ENCODE measurements at regions not wholly inside any gene's neighbourhood (a gene's known extent, or its start where the extent isn't known, plus 50 kb on each side); places are given as distances from the start of the nearest gene placed in this dataset.

- Histone ChIP-seq H3K27me3 (ENCODE audit: insufficient read depth, low read length) (no peaks in the 10 kb centered on the region), H3K4me1 (ENCODE audit: insufficient read depth, low read length) (no peaks in the 10 kb centered on the region), H3K9me3 (ENCODE audit: insufficient read depth, low read depth, low read length) (no peaks in the 10 kb centered on the region), H3K36me3 (ENCODE audit: insufficient read depth, low read depth, low read length) (no peaks in the 10 kb centered on the region), H3K27ac (ENCODE audit: low read length) (no peak overlapping the region), H3K9ac (ENCODE audit: low read depth, low read length) (no peak overlapping the region), H3K4me3 (ENCODE audit: low read length) (no peak overlapping the region)
Measured at GRCh38 chr4:19117022-19117421, 1095.5 kb upstream of the LCORL start.

DNA sequence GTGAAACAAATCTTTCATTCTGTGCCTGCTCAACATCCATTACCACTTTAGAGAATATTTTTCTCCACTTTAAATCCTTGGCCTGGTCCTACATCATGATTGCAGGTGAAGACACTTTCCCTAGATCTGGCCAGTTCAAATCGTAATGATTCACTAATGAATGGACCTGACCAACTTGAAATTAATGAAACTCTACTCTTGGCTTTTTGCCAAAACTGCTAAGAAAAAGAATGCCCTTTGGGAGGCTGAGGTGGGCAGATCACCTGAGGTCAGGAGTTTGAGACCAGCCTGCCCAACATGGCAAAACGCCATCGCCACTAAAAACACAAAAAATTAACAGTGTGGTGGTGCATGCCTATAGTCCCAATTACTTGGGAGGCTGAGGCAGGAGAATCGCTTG is 1082.6 kb upstream of the LCORL start:
- Histone ChIP-seq H3K36me3 (ENCODE audit: insufficient read depth, low read depth, low read length) (no peaks in the 10 kb centered on the region), H3K4me1 (ENCODE audit: insufficient read depth, low read length) (no peaks in the 10 kb centered on the region), H3K27me3 (ENCODE audit: insufficient read depth, low read length) (no peaks in the 10 kb centered on the region), H3K9ac (ENCODE audit: low read depth, low read length) (no peak overlapping the region), H3K9me3 (ENCODE audit: insufficient read depth, low read depth, low read length) (no peaks in the 10 kb centered on the region), H3K27ac (ENCODE audit: low read length) (no peak overlapping the region), H3K4me3 (ENCODE audit: low read length) (no peak overlapping the region)

- Histone ChIP-seq H3K9ac (ENCODE audit: low read depth, low read length) (no peak overlapping the region), H3K27me3 (ENCODE audit: insufficient read depth, low read length) (no peaks in the 10 kb centered on the region), H3K9me3 (ENCODE audit: insufficient read depth, low read depth, low read length) (no peaks in the 10 kb centered on the region), H3K4me3 (ENCODE audit: low read length) (no peak overlapping the region; the same call in 1 of the 2 replicates), H3K27ac (ENCODE audit: low read length) (no peak overlapping the region), H3K4me1 (ENCODE audit: insufficient read depth, low read length) (peaks cover 10% of the 10 kb centered on the region; the same call in 1 of the 2 replicates), H3K36me3 (ENCODE audit: insufficient read depth, low read depth, low read length) (no peaks in the 10 kb centered on the region)
Measured at GRCh38 chr4:19095491-19096046, 1074.0 kb upstream of the LCORL start.

GRCh38 chr4:19093951-19094350 is 1072.4 kb upstream of the LCORL start:
- Histone ChIP-seq H3K27me3 (ENCODE audit: insufficient read depth, low read length) (no peaks in the 10 kb centered on the region), H3K27ac (ENCODE audit: low read length) (no peak overlapping the region), H3K9ac (ENCODE audit: low read depth, low read length) (no peak overlapping the region), H3K4me3 (ENCODE audit: low read length) (no peak overlapping the region), H3K4me1 (ENCODE audit: insufficient read depth, low read length) (peaks cover 10% of the 10 kb centered on the region; the same call in 1 of the 2 replicates), H3K9me3 (ENCODE audit: insufficient read depth, low read depth, low read length) (no peaks in the 10 kb centered on the region), H3K36me3 (ENCODE audit: insufficient read depth, low read depth, low read length) (no peaks in the 10 kb centered on the region)

- H3K9me3 ChIP-seq (ENCODE audit: insufficient read depth, low read depth, low read length) = no peaks in the 10 kb centered on the region
- no peak overlapping the region for H3K9ac ChIP-seq (ENCODE audit: low read depth, low read length)
Measured at GRCh38 chr4:19092797-19093196, 1071.2 kb upstream of the LCORL start.

GRCh38 chr4:19074036-19074435 is 1052.5 kb upstream of the LCORL start:
- Histone ChIP-seq H3K27ac (ENCODE audit: low read length) (no peak overlapping the region), H3K9ac (ENCODE audit: low read depth, low read length) (no peak overlapping the region)

More at GRCh38 chr4:19092797-19093196, 1071.2 kb upstream of the LCORL start:
- H3K36me3 ChIP-seq (ENCODE audit: insufficient read depth, low read depth, low read length) = no peaks in the 10 kb centered on the region
- H3K27ac ChIP-seq (ENCODE audit: low read length) = no peak overlapping the region
- H3K4me1 ChIP-seq (ENCODE audit: insufficient read depth, low read length) = peaks cover 10% of the 10 kb centered on the region; the same call in 1 of the 2 replicates
- H3K4me3 ChIP-seq (ENCODE audit: low read length) = no peak overlapping the region
- H3K27me3 ChIP-seq (ENCODE audit: insufficient read depth, low read length) = no peaks in the 10 kb centered on the region

DNA sequence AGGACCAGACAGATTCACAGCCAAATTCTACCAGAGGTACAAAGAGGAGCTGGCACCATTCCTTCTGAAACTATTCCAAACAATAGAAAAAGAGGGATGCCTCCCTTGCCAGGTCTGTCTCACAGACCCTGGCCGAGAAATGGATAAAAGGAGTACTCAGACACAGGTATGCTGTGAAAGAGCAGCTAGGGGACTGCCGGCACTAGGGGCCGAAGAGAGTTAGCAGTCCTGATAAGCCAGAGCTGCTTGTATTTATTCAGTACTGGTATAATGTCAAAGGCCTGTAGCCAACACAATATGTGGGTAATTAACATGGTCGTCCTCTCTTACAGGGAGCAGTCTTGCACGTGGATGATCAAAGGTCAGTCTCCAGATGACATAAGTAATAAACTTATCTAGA is 1042.1 kb upstream of the LCORL start:
- Histone ChIP-seq H3K4me1 (ENCODE audit: insufficient read depth, low read length) (no peaks in the 10 kb centered on the region), H3K4me3 (ENCODE audit: low read length) (no peak overlapping the region), H3K9me3 (ENCODE audit: insufficient read depth, low read depth, low read length) (peaks cover 18% of the 10 kb centered on the region), H3K27me3 (ENCODE audit: insufficient read depth, low read length) (no peaks in the 10 kb centered on the region), H3K36me3 (ENCODE audit: insufficient read depth, low read depth, low read length) (no peaks in the 10 kb centered on the region), H3K9ac (ENCODE audit: low read depth, low read length) (no peak overlapping the region), H3K27ac (ENCODE audit: low read length) (no peak overlapping the region)

More at GRCh38 chr4:19074036-19074435, 1052.5 kb upstream of the LCORL start:
- Histone ChIP-seq H3K9me3 (ENCODE audit: insufficient read depth, low read depth, low read length) (no peaks in the 10 kb centered on the region), H3K4me1 (ENCODE audit: insufficient read depth, low read length) (no peaks in the 10 kb centered on the region), H3K36me3 (ENCODE audit: insufficient read depth, low read depth, low read length) (no peaks in the 10 kb centered on the region), H3K27me3 (ENCODE audit: insufficient read depth, low read length) (no peaks in the 10 kb centered on the region), H3K4me3 (ENCODE audit: low read length) (no peak overlapping the region)

DNA sequence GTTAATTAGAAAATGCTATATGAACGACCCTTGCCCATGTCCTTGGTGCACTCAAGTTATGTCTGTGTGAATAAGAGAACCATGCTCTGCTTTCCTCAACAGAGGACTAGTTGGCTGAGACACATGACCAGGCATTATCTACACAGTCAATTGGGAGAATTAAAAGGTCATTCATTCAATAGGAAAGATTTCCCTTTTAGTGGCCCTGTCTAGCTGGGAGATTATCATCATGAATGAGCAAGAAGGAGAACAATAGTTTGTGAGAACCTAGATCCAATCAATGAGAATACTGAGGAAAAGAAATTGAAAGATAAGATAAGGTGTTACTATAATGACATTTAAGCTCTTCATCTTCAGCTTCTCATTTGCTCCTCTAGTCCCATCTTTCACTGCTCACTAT is 1033.4 kb upstream of the LCORL start:
- no peaks in the 10 kb centered on the region for H3K36me3 ChIP-seq (ENCODE audit: insufficient read depth, low read depth, low read length)
- H3K9ac ChIP-seq (ENCODE audit: low read depth, low read length) = no peak overlapping the region
- no peak overlapping the region for H3K27ac ChIP-seq (ENCODE audit: low read length)
- H3K4me1 ChIP-seq (ENCODE audit: insufficient read depth, low read length) = no peaks in the 10 kb centered on the region; the same call in 1 of the 2 replicates
- H3K27me3 ChIP-seq (ENCODE audit: insufficient read depth, low read length) = no peaks in the 10 kb centered on the region
- H3K4me3 ChIP-seq (ENCODE audit: low read length) = no peak overlapping the region
- no peaks in the 10 kb centered on the region for H3K9me3 ChIP-seq (ENCODE audit: insufficient read depth, low read depth, low read length)

DNA sequence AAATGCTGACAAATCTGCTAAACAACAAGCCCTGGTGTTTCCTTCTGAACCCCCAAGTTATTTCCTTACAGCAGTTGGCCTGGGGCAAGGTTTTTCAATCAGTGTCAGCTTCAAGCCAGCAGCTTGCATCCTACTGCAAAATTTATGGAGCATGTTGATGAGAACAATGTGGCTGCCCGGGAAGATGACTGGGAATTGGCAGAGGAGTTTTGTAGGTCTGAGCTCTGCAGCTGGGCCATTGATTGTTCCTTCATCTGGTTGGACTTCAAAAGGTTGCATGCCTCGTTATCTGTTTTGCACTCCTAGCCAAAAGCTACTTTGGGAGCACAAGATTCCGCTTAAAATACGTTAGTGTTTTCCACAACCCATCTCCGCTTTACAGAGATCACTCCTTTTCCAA is 1030.3 kb upstream of the LCORL start:
- H3K4me3 ChIP-seq (ENCODE audit: low read length) = no peak overlapping the region
- no peak overlapping the region for H3K9ac ChIP-seq (ENCODE audit: low read depth, low read length)
- no peaks in the 10 kb centered on the region for H3K9me3 ChIP-seq (ENCODE audit: insufficient read depth, low read depth, low read length)
- no peaks in the 10 kb centered on the region for H3K27me3 ChIP-seq (ENCODE audit: insufficient read depth, low read length)
- no peaks in the 10 kb centered on the region; the same call in 1 of the 2 replicates for H3K4me1 ChIP-seq (ENCODE audit: insufficient read depth, low read length)
- H3K27ac ChIP-seq (ENCODE audit: low read length) = no peak overlapping the region
- H3K36me3 ChIP-seq (ENCODE audit: insufficient read depth, low read depth, low read length) = no peaks in the 10 kb centered on the region

GRCh38 chr4:19047279-19047880 is 1025.8 kb upstream of the LCORL start:
- H3K4me3 ChIP-seq (ENCODE audit: low read length) = no peak overlapping the region
- no peak overlapping the region for H3K27ac ChIP-seq (ENCODE audit: low read length)
- no peaks in the 10 kb centered on the region for H3K27me3 ChIP-seq (ENCODE audit: insufficient read depth, low read length)
- H3K36me3 ChIP-seq (ENCODE audit: insufficient read depth, low read depth, low read length) = no peaks in the 10 kb centered on the region
- no peaks in the 10 kb centered on the region for H3K4me1 ChIP-seq (ENCODE audit: insufficient read depth, low read length)
- no peaks in the 10 kb centered on the region for H3K9me3 ChIP-seq (ENCODE audit: insufficient read depth, low read depth, low read length)
- no peak overlapping the region for H3K9ac ChIP-seq (ENCODE audit: low read depth, low read length)

GRCh38 chr4:19039816-19040215 is 1018.3 kb upstream of the LCORL start:
- no peak overlapping the region for H3K9ac ChIP-seq (ENCODE audit: low read depth, low read length)
- H3K27ac ChIP-seq (ENCODE audit: low read length) = no peak overlapping the region
- no peaks in the 10 kb centered on the region for H3K27me3 ChIP-seq (ENCODE audit: insufficient read depth, low read length)

DNA sequence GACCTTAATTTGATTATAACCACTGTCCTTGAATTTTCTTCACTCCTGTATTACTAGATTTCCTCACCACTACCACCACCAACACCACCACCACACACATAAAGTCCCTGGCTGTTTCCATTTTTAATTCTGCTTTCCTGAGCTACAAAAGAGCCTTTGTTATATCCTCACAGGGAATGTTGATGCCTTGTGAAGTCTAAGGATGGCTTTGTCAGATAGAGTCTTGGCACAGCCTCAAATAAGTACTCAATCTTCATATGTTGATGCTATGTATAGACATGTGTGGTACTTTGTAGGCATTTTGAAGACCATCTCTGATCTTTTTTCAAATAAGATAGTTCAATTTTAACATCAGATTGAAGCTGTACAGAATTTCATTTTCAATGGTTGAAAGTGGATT is 1016.7 kb upstream of the LCORL start:
- H3K4me3 ChIP-seq (ENCODE audit: low read length) = no peak overlapping the region
- H3K27me3 ChIP-seq (ENCODE audit: insufficient read depth, low read length) = no peaks in the 10 kb centered on the region
- no peak overlapping the region for H3K9ac ChIP-seq (ENCODE audit: low read depth, low read length)
- H3K36me3 ChIP-seq (ENCODE audit: insufficient read depth, low read depth, low read length) = no peaks in the 10 kb centered on the region
- H3K9me3 ChIP-seq (ENCODE audit: insufficient read depth, low read depth, low read length) = no peaks in the 10 kb centered on the region; the same call in 1 of the 2 replicates
- no peaks in the 10 kb centered on the region; the same call in 1 of the 2 replicates for H3K4me1 ChIP-seq (ENCODE audit: insufficient read depth, low read length)
- no peak overlapping the region for H3K27ac ChIP-seq (ENCODE audit: low read length)

More at GRCh38 chr4:19039816-19040215, 1018.3 kb upstream of the LCORL start:
- Histone ChIP-seq H3K9me3 (ENCODE audit: insufficient read depth, low read depth, low read length) (no peaks in the 10 kb centered on the region; the same call in 1 of the 2 replicates), H3K4me3 (ENCODE audit: low read length) (no peak overlapping the region), H3K4me1 (ENCODE audit: insufficient read depth, low read length) (no peaks in the 10 kb centered on the region; the same call in 1 of the 2 replicates), H3K36me3 (ENCODE audit: insufficient read depth, low read depth, low read length) (no peaks in the 10 kb centered on the region)
